ENCODE measurements at regions not wholly inside any gene's neighbourhood (a gene's known extent, or its start where the extent isn't known, plus 50 kb on each side); places are given as distances from the start of the nearest gene placed in this dataset.

- DNase-seq: no peak
Measured at GRCh38 chr2:16615687-16616615, 49.7 kb downstream of the CYRIA start.

- DNase-seq: no peak
Measured at GRCh38 chr2:16615246-16615645, 50.4 kb downstream of the CYRIA start.

GRCh38 chr2:16614314-16614860 lies 51.2 kb downstream of the CYRIA start:
- no peak for DNase-seq

GRCh38 chr2:16613539-16614011 lies 52.1 kb downstream of the CYRIA start:
- DNase-seq: no peak

DNA sequence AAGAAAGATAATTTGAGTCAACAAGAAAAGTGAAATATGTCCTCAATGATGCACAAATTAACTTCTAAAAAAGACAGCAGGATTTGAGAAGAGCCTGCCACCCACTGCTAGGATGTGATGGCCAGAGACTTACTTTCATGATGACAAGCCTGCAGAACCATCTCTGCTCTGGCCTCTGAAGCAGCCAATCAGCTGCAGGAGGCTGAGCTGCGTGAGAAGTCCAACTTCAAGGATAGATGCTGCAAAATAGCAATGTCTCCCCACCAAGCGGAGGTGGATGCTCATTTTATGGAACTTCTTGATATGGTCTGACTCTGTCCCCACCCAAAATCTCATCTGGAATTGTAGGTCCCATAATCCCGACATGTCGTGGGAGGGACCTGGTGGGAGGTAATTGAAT lies 53.1 kb downstream of the CYRIA start:
- DNase-seq: no peak

DNA sequence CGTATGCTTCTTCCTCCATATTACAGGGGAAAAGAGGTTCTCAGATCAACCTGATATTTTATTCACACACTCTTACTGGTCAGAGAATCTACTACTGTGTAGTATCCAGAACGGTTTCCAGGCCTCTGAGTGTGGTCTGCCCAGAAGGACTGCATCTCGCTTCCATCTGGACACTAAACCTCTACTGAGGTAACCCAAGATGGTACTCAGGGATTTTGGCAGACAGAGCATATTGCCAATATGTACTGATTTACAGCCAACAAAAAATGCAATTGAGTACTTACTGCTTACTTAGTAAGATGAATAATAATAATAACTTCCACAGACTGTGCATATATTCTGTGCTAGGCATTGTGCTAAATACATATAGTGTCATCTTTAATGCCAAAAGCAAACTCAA lies 55.8 kb downstream of the CYRIA start:
- DNase-seq: no peak

GRCh38 chr2:16608661-16609643 lies 56.7 kb downstream of the CYRIA start:
- peak; percentile 90 for DNase-seq

GRCh38 chr2:16607301-16607700 lies 58.3 kb downstream of the CYRIA start:
- DNase-seq: no peak

GRCh38 chr2:16604236-16604635 lies 61.4 kb downstream of the CYRIA start:
- no peak for DNase-seq

GRCh38 chr2:16591370-16591933 lies 74.2 kb downstream of the CYRIA start:
- DNase-seq: no peak

GRCh38 chr2:16589465-16589864 lies 76.2 kb downstream of the CYRIA start:
- DNase-seq: no peak

DNA sequence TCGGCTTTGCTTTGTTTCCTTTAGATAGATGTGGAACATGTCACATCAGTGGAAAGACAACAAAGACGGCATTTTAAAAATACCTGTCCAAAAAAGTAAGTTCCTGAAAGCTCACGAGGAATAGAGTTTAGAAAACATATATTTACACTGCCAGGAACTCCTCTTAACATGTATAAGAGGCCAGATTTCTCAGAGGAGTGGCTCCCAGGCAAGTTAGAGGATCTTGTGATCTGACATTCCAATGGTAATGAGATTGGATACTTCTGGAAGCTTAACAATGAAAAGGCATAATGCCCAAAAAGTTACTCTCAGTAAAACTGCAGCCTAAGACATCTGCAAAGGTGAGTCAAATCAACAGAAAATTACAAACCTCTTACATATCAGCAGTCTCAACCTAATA lies 77.1 kb downstream of the CYRIA start:
- DNase-seq: no peak

DNA sequence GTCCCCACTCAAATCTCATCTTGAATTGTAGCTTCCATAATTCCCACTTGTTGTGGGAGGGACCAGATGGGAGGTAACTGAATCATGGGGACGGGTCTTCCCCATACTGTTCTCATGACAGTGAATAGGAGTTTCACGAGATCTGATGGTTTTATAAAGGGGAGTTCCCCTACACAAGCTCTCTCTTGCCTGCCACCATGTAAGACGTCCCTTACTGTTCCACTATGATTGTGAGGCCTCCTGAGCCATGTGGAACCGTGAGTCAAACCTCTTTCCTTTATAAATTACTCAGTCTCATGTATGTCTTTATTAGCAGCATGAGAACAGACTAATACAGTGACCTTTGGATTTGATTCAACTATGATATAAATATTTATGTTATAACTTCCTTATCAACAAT lies 78.0 kb downstream of the CYRIA start:
- DNase-seq: no peak

- no peak for DNase-seq
Measured at GRCh38 chr2:16584824-16585540, 80.7 kb downstream of the CYRIA start.

DNA sequence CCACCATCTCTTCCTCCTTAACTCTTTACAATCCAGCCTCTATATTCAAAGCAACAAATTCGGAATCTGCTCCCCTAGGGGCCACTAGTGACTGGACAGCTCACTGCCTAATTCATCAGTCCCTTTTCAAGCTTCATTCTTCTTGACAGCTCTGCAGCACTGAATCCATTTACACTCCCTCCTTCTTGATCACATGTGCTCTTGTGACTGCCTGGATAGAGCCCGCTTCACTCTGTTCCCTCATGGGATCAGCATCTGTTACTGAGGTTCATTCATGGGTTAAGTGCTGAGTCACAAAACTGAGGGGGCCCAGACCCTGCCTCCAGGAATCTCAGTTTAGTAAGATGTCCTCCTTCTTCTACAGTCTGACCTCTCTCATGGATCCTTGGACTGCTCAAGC lies 81.5 kb downstream of the CYRIA start:
- DNase-seq: no peak

GRCh38 chr2:16581241-16581640 lies 84.4 kb downstream of the CYRIA start:
- no peak for DNase-seq

DNA sequence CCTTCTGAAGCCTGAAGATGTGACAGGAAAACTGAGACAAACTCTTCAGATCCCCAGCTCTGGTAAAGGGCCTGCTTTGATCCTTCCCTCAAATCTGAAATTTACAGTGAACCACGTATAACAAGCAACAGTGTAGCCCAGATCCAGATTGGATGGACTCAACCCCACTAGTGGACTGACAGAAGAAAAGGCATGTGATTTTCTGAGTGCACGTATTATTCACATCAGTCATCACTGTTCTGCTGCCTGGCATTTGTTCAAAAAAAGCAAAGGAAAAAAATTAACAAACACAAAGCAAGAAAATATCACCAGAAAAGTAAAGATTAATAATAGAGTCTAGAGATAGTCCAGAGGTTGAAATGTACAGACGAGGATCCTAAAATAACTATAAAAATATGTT lies 87.6 kb downstream of the CYRIA start:
- DNase-seq: no peak

DNA sequence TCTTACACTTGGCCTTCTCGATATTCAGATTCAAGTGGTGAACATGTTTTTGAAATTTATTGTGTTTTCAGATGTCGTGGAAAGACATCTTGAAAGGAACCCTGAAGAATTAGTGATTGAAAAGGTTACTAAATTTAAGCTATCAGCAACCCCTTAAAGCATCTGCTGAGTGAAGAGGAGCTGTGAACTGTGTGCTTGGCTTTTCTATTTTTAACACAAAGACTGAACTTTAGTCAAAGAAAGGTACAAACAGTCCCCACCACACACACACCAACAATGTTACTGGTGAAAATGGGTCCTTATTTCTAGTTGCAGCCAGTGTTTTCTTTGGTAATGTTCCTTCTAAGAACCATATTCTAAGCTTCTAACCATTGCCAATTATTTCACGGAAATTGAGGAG lies 95.1 kb downstream of the CYRIA start:
- DNase-seq: no peak

DNA sequence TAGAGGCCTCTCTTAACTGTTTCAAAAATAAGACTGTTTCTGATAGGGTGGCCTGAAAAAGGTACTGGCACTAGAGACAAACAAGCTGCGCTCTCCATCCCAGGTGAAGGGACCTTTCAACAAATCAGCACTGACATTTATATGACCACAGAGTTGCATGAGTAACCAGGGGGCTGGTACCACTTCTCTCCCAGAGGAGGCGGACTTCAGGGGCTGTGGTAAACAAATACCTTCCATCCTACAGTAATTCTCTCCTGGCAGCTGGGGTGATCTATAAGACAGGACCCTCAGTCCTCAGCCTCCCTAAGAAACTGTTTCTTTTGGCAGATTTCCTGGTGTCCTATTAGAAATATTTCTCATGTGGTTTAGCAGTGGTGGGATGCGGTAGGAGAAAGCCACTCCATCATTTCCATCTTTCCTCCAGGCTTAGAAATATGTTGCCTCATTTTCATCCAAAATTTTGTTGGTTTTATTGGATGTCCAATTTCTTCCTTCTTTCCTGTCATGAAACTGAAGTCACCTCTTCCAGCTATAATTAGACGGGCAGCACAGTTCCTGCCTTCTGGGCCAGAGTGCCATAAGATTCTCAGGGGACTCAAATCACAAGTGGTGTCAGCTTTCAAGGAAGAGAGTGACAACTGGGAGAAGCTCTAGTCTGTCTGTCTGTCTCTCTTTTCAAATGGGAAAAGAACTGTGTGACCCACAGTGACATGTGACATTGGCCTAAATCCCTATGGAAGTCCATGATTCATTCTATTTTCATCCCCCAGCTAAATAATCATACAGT lies 96.4 kb downstream of the CYRIA start:
- DNase-seq: peak; percentile 13

GRCh38 chr2:16566701-16567100 lies 98.9 kb downstream of the CYRIA start:
- DNase-seq: no peak

- DNase-seq: no peak
Measured at GRCh38 chr2:16565481-16565880, 100.2 kb downstream of the CYRIA start.

All from right kidney (tissue), 1 donor.